Ovary (tissue), 3 donors: ENCODE measurements at regions not wholly inside any gene's neighbourhood (a gene's known extent, or its start where the extent isn't known, plus 50 kb on each side); places are given as distances from the start of the nearest gene placed in this dataset.

Experiments used
- CTCF ChIP-seq, 3 donors: fragments of 450-650 bp in 2 of 3; fragments of 200-600 bp in 1 of 3; IDR thresholded peaks; one replicate each; pipeline versions ENCODE4 v1.5.1 to v1.8.0; 2016 to 2022; ENCODE audit warnings: antibody characterized with exemption in 3 of 3, mild to moderate bottlenecking in 1 of 3
- EP300 ChIP-seq: sonication (generic); formaldehyde crosslinking; IDR thresholded peaks from one replicate; pipeline ENCODE4 v1.6.1; 2017; ENCODE audit warnings: antibody characterized with exemption
- POLR2A ChIP-seq: fragments of 450-650 bp; IDR thresholded peaks from one replicate; pipeline ENCODE4 v1.6.1; 2017; ENCODE audit warnings: antibody characterized with exemption, mild to moderate bottlenecking, moderate library complexity
- donor health status: DM: no; HTN: no; CAD: no.

DNA sequence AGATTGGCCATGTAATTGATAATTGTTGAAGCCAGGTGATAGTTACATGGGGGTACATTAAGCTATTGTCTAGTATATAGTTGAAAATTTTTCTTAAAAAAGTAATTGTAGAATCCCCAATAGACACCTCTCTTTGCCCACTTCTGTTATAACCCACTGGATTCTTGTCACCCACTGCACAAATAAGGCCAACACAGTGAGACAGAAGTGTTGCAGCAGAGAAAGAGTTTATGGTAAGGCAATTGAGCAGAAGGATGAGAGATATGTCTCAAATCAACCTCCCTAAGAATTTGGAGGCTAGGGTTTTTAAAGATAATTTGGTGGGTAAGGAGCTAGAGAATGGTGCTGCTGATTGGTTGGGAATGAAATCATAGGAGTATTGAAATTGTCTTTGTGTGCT lies 270.3 kb upstream of the TAC1 start:
- TF ChIP-seq CTCF (IDR thresholded peaks at IDR 0.05) (no peak), POLR2A (no peak), EP300 (no peak)
